ENCODE measurements at regions not wholly inside any gene's neighbourhood (a gene's known extent, or its start where the extent isn't known, plus 50 kb on each side); places are given as distances from the start of the nearest gene placed in this dataset.
A peak's percentile ranks its signal among the peaks of the same experiment; 100 is the strongest.

DNA sequence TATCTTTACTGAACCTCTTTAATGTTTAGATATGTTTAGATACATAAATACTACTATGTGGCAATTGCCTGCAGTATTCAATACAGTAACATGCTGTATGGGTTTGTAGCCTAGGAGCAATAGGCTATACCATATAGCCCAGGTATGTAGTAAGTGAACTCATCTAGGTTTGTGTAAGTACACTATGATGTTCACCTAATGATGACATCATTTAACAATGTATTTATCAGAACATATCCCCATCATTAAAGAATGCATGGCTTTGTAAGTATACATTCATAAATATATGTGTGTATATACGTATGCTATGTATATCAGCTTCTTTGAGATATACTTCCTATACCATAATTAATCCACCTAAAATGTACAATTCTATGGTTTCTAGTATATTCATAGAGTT is 631.2 kb upstream of the MAN1A1 start:
- TF ChIP-seq, protein P1, sequence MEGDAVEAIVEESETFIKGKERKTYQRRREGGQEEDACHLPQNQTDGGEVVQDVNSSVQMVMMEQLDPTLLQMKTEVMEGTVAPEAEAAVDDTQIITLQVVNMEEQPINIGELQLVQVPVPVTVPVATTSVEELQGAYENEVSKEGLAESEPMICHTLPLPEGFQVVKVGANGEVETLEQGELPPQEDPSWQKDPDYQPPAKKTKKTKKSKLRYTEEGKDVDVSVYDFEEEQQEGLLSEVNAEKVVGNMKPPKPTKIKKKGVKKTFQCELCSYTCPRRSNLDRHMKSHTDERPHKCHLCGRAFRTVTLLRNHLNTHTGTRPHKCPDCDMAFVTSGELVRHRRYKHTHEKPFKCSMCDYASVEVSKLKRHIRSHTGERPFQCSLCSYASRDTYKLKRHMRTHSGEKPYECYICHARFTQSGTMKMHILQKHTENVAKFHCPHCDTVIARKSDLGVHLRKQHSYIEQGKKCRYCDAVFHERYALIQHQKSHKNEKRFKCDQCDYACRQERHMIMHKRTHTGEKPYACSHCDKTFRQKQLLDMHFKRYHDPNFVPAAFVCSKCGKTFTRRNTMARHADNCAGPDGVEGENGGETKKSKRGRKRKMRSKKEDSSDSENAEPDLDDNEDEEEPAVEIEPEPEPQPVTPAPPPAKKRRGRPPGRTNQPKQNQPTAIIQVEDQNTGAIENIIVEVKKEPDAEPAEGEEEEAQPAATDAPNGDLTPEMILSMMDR (IDR thresholded peaks at IDR 0.05): no peak
- TF ChIP-seq POLR2AphosphoS5 (IDR thresholded peaks at IDR 0.05) (no peak), POLR2A (IDR thresholded peaks at IDR 0.05) (no peak), EP300 (IDR thresholded peaks at IDR 0.05) (no peak)
- H3K27me3 ChIP-seq: no peaks in the 10 kb centered on the region
- no peaks in the 10 kb centered on the region for H3K9me3 ChIP-seq
- DNase-seq: no peak
- peaks cover 0 to 19% (median 4%) of the 10 kb centered on the region in 4 donors for H3K4me1 ChIP-seq
- H3K27ac ChIP-seq: no peak overlapping the region
- 90 to 94% methylated on average over 1 of the region's 1 CpG for WGBS, 2 donors
- no peak overlapping the region for H3K4me3 ChIP-seq
- intact Hi-C loops (cut with DNase I): no loop called here
- H3K36me3 ChIP-seq: no peaks in the 10 kb centered on the region

DNA sequence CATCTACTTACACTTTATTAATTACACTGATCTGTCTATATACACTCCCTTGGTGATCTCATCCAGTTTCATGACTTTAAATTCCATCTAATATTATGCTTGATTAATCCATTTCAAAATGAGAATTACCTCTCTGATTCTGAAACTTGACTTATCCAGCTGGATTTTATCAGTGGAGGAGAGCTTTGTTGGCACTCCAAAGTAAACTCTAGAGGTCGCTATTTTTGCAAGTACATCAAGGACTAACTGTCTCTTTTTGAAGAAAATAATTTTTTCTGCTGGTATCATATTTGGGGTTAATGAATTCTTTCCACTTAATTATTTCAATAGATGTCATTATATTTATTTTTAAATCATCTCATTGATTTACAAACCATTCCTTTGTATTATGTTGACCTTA is 630.3 kb upstream of the MAN1A1 start:
- Histone ChIP-seq H3K4me3 (no peak overlapping the region), H3K36me3 (no peaks in the 10 kb centered on the region), H3K9me3 (no peaks in the 10 kb centered on the region), H3K4me1 (peaks cover 0 to 19% (median 4%) of the 10 kb centered on the region in 4 donors), H3K27me3 (no peaks in the 10 kb centered on the region), H3K27ac (no peak overlapping the region)
- 22 to 30% methylated on average over 1 of the region's 1 CpG for WGBS, 2 donors
- no peak for DNase-seq
- intact Hi-C loops (cut with DNase I): loop anchor here (5.0 to 10.0 kb wide), 2 partner anchors 628 to 845 kb away; no protein-coding TSS in a partner anchor
- TF ChIP-seq POLR2A (IDR thresholded peaks at IDR 0.05) (no peak), POLR2AphosphoS5 (IDR thresholded peaks at IDR 0.05) (no peak), EP300 (IDR thresholded peaks at IDR 0.05) (no peak)
- TF ChIP-seq, protein P1 (IDR thresholded peaks at IDR 0.05): no peak

DNA sequence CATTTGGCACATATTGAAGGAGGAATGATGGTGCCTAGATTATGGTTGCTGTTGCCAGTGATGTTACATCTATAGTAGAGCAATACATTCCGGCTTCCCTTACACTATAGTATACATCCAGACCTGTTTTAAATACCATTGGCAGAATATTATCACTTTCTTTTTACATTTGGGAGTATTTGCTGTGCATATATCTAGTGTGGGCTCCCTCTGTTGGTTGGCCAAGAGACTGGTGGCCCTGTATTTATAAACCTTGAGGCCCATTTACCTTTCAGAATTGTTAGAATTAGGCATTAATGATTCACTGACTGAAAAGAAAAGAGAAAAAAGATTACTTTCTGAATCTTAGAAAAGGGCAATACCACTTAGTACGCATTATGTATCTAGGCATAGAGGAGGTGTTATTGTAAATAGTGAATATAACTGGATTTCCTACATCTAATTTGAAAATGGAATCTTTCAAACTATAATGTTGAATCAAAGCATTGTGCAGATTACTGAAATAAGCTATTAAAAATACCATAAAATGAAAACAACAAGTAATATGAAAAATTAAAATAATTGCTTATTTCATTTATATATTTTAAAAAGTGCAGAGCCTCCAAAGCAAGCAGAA is 628.8 kb upstream of the MAN1A1 start:
- intact Hi-C loops (cut with DNase I): loop anchor here (5.0 to 10.0 kb wide), 2 partner anchors 626 to 844 kb away; no protein-coding TSS in a partner anchor

DNA sequence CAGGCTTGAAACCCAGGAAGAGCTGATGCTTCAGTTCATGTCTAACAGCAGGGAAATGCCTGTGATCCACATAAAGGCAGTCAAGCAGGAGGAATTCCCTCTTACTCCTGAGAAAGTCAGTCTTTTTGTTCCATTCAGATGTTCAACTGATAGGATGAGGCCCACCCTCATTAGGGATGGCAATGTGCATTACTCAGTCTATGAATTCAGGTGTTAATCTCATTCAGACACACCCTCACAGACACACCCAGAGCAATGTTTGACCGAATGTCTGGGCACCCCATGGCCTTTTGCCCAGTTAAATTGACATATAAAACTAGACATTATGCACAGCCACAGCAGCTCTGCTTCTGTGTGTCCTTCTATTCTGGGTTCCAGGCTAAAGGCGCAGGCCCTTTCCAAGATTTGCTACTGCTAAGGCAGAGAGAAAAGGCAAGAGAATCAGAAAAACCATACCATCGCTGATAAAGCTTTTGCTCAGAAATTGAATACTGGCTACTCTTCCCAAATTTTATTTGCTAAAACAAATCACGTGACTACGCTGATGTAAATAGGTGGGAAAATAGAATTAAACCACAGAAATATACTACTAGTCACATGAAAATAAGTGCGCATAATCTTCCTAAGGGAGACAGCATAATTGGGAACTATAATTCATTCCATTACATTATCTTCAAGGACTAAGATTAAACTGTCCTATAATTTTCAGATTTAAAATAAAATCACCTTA is 625.0 kb upstream of the MAN1A1 start:
- no peaks in the 10 kb centered on the region for H3K9me3 ChIP-seq
- H3K36me3 ChIP-seq: no peaks in the 10 kb centered on the region
- intact Hi-C loops (cut with DNase I): loop anchor here (5.0 to 10.0 kb wide), 2 partner anchors 622 to 840 kb away; no protein-coding TSS in a partner anchor

More for the DNA sequence above, 628.8 kb upstream of the MAN1A1 start:
- Histone ChIP-seq H3K27ac (no peak overlapping the region), H3K4me1 (peaks cover 0 to 19% (median 4%) of the 10 kb centered on the region in 4 donors), H3K36me3 (no peaks in the 10 kb centered on the region), H3K4me3 (no peak overlapping the region), H3K9me3 (no peaks in the 10 kb centered on the region), H3K27me3 (no peaks in the 10 kb centered on the region)
- TF ChIP-seq, protein P1 (IDR thresholded peaks at IDR 0.05): peak in 3 of 4 experiments; percentile 23 to 51 (median 31)
- TF ChIP-seq EP300 (IDR thresholded peaks at IDR 0.05): no peak
- no peak for TF ChIP-seq POLR2A (IDR thresholded peaks at IDR 0.05)
- TF ChIP-seq POLR2AphosphoS5 (IDR thresholded peaks at IDR 0.05): no peak
- 85 to 92% methylated on average over 2 of the region's 2 CpGs for whole genome bisulfite sequencing, 2 donors
- DNase-seq: no peak

More for the DNA sequence above, 625.0 kb upstream of the MAN1A1 start:
- Histone ChIP-seq H3K4me3 (no peak overlapping the region), H3K27me3 (no peaks in the 10 kb centered on the region), H3K27ac (no peak overlapping the region), H3K4me1 (peaks cover 0 to 19% (median 4%) of the 10 kb centered on the region in 4 donors)
- TF ChIP-seq, protein P1 (IDR thresholded peaks at IDR 0.05): no peak
- no peak for TF ChIP-seq POLR2AphosphoS5 (IDR thresholded peaks at IDR 0.05)
- 76 to 89% methylated on average over 6 of the region's 6 CpGs for WGBS, 2 donors
- DNase-seq: no peak

All from sigmoid colon (tissue), 6 donors.